GM12872 (cell line): ENCODE measurements at regions not wholly inside any gene's neighbourhood (a gene's known extent, or its start where the extent isn't known, plus 50 kb on each side); places are given as distances from the start of the nearest gene placed in this dataset.

Experiments used
- TF ChIP-seq, protein P1 (sequence below): IDR thresholded peaks from 3 replicates; pipeline ENCODE4 v1.5.1; 2011; ENCODE audit warnings: low read depth, mild to moderate bottlenecking, low read length, moderate library complexity; ENCODE audit not compliant: insufficient read depth

DNA sequence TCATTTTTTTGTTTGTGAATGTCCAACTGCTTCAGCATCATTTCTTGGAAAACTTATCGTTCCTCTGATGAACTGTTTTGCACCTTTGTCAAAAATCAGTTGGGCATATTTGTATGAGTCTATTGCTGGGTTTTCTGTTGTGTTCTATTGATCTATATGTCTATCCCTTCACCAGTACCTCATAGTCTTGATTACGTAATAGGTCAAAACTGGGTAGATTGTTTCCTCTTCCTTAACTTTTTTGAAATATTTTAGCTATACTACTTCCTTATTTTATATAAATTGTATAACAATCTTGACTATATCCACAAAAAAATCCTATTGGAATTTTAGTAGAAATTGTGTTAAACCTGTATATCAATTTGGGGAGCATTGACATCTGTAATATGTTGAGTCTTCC is 104.1 kb upstream of the PALS2 start:
- TF ChIP-seq, protein P1, sequence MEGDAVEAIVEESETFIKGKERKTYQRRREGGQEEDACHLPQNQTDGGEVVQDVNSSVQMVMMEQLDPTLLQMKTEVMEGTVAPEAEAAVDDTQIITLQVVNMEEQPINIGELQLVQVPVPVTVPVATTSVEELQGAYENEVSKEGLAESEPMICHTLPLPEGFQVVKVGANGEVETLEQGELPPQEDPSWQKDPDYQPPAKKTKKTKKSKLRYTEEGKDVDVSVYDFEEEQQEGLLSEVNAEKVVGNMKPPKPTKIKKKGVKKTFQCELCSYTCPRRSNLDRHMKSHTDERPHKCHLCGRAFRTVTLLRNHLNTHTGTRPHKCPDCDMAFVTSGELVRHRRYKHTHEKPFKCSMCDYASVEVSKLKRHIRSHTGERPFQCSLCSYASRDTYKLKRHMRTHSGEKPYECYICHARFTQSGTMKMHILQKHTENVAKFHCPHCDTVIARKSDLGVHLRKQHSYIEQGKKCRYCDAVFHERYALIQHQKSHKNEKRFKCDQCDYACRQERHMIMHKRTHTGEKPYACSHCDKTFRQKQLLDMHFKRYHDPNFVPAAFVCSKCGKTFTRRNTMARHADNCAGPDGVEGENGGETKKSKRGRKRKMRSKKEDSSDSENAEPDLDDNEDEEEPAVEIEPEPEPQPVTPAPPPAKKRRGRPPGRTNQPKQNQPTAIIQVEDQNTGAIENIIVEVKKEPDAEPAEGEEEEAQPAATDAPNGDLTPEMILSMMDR = no peak

DNA sequence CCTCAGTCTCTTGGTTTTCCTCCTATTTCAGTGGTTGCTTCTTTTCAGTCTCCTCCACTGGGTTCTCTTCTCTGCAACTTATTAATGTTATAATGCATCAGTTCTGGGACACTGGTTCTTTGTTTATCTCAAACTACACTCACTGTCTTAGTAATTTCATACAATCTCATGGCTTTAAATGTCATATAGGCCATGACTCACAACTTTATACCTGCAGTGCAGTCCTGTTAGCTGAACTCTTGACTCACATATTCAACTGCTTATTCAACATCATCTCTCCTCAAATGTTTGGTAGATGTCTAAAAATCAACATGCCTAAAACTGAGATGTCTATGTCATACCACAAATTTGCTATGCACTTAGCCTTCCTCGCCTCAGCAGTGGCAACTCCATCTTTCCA is 101.2 kb upstream of the PALS2 start:
- TF ChIP-seq, protein P1 = no peak

DNA sequence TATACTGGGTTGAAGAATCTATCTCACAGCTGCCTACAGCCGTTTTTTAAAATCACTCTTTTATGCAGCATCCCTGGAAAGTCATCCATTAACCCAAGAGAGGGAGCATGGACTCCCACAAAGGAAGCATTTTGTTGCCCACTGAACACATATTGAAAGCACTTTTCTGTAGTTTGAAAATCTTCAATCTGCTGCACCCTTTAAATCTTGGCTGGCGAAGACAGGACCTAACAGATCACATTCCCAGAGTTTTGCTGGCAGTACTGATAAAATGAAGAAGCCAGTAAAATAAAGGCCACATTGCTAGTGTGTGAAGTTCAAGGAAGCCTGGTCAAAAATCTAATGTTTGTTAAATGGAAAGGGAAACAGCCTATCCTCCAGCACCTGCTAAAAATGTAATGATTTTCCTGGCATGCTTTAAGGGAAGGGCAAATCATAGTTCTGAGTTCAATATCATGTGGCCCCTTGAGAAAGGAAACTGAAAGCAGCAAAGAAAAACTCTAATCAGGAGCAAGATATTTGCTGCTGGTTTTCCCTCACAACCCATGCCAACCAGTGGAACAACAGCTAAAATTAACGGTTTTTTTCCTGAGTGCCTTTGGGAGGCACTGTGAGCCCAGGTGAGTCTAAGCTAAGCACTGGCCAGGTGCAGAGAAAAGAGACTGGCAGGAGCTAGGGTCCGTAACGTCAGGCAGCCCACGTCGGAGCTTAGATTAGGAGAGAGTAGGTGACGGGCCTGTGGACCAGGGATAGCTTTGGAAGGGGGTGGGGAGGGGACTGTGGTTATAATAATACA is 97.9 kb upstream of the PALS2 start:
- TF ChIP-seq, protein P1 = no peak

DNA sequence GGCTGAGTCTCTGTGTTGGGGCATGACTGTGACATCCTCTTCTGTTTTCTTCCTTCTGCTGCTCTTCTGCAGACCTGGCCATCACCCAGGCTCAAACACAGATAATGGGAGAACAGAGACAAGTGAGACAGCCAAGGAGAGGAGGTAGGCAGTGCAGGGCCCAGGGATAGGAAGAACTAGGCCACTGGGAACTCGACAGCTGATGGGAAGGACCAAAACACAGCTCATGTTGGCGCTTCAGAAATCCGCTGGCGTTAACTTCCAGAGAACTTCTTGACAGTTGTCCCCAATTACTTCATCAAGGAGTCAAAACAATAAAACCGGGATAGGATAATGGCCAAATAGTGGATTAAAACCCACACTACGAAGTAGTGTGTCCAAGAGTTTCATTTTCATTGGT is 97.0 kb upstream of the PALS2 start:
- TF ChIP-seq, protein P1 = no peak

DNA sequence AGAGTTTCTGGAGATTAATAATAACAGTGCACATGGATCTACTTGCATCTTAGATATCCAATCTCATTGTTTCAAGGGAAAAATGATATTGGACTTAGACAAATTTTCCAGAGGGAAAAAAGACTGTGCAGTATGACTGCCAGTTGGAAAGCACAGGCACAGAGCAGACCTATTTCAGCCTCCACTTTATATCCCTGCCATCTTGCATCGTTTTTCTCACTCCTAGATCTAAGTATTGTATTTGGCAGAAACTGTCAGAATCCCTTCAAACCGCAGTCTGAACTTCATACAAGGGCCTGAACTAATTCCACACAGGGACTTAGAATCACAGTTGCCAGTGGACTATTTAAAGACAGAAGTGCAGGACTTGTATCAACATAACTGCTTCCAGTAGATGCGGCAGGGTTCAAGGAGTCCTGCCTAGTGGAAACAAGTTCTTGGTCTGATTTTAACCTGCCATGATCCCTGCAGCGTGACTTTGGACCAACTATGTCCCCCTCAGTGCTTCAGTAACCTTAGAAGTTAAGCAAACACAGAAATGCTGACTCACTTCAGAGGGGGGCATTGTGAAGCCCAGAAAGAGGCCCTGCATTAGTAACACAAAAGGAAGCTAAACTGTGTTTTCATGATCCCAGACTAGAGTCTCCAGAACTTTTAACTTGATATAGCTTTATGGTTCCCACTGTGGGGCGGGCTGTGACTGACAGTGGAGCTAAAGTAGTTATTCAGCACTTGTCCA is 95.7 kb upstream of the PALS2 start:
- TF ChIP-seq, protein P1 = no peak

DNA sequence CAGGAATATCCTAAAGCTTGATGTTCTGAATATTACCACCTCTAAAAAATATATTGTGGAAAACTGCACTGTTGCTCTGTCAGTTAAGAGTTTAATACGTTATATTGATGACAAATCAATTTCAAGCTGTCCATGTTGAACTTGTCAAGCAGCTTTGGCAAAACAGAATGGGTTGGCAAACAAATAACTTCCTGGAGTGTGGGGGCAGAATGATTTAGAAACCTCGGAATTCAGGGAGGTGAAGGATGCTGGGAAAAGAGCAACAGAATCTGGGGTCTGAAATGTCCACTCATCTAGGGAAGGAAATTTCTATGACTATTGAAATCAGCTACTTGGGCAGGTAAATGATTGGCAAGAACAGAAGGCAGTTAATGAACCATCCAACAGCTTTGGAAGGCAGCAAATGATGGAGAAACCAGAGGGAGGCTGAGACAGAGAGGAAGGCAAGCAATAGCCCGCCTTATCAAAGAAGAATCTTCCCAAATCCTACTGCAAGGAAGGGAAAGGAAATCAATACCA is 95.1 kb upstream of the PALS2 start:
- TF ChIP-seq, protein P1 = no peak

DNA sequence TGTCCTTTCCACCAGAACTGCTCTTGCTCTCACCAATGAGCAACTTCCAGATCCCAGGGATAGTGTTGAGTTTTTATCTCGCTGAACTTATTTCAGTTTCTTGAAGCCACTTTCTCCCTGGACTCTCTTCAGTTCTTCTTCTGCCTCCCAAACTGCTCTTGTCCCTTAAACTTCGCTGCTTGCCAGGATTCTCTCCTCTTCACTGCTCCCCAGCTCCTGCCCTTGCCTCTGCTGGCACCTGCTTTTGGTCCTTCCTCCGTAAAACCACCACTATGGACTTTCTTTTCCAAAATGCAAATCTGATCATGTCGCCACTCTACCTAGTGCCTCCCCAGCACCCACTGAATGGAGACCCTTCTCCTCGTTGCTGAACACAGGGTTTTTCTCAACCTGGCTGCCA is 92.8 kb upstream of the PALS2 start:
- TF ChIP-seq, protein P1 = no peak
